Fibroblast of pulmonary artery (primary cell): ENCODE measurements at regions not wholly inside any gene's neighbourhood (a gene's known extent, or its start where the extent isn't known, plus 50 kb on each side); places are given as distances from the start of the nearest gene placed in this dataset.

Source experiments
- DNase-seq: peaks from one replicate; pipeline ENCODE4 v3.0.0-alpha.2; 2010; ENCODE audit warnings: low read depth
- H3K4me3 ChIP-seq: replicated peaks from 2 replicates; pipeline ENCODE4 v1.5.1; 2011; ENCODE audit warnings: low read depth, mild to moderate bottlenecking, control low read depth, low read length, moderate library complexity
- CTCF ChIP-seq: IDR thresholded peaks from 2 replicates; pipeline ENCODE4 v1.5.1; 2011; ENCODE audit warnings: mild to moderate bottlenecking, control low read depth, low read length, inconsistent platforms; ENCODE audit errors: missing control alignments

GRCh38 chr12:20967756-20968155 is 157.3 kb downstream of the SLCO1B3 start:
- no peak for DNase-seq
- TF ChIP-seq CTCF = no peak
- H3K4me3 ChIP-seq = no peak overlapping the region

- H3K4me3 ChIP-seq = no peak overlapping the region
- TF ChIP-seq CTCF = no peak
Measured at GRCh38 chr12:20969766-20970165, 159.3 kb downstream of the SLCO1B3 start.

GRCh38 chr12:20985399-20985798 is 145.6 kb upstream of the SLCO1B1 start:
- no peak overlapping the region for H3K4me3 ChIP-seq
- no peak for DNase-seq
- TF ChIP-seq CTCF = no peak

More at GRCh38 chr12:20969766-20970165, 159.3 kb downstream of the SLCO1B3 start:
- DNase-seq = no peak

- no peak for DNase-seq
- no peak overlapping the region for H3K4me3 ChIP-seq
- no peak for TF ChIP-seq CTCF
Measured at GRCh38 chr12:21001778-21002177, 129.2 kb upstream of the SLCO1B1 start.

GRCh38 chr12:21025656-21026055 is 105.3 kb upstream of the SLCO1B1 start:
- no peak for DNase-seq
- TF ChIP-seq CTCF = no peak
- no peak overlapping the region for H3K4me3 ChIP-seq

- H3K4me3 ChIP-seq = no peak overlapping the region
- no peak for TF ChIP-seq CTCF
- DNase-seq = no peak
Measured at GRCh38 chr12:21026302-21026701, 104.7 kb upstream of the SLCO1B1 start.

- H3K4me3 ChIP-seq = no peak overlapping the region
- DNase-seq = peak; percentile 13
- TF ChIP-seq CTCF = no peak
Measured at GRCh38 chr12:21054334-21054733, 76.7 kb upstream of the SLCO1B1 start.
